ENCODE measurements at regions not wholly inside any gene's neighbourhood (a gene's known extent, or its start where the extent isn't known, plus 50 kb on each side); places are given as distances from the start of the nearest gene placed in this dataset.
A peak's percentile ranks its signal among the peaks of the same experiment; 100 is the strongest.
"Not testable (repeated sequence)": the region's sequence is repeated elsewhere in the genome, so short reads cannot be mapped to it uniquely, and the experiment has no call there.

- no peak overlapping the region for H3K4me3 ChIP-seq (ENCODE audit: low read length)
- TF ChIP-seq CTCF (IDR thresholded peaks at IDR 0.05; ENCODE audit: insufficient read depth, low read depth, low read length, missing control alignments): no peak
- no peak for DNase-seq (ENCODE audit: low read depth)
These were observed 129.2 kb upstream of the TNPO1 start for GRCh38 chr5:72687288-72687687.

GRCh38 chr5:72682561-72682960 is 133.9 kb upstream of the TNPO1 start:
- DNase-seq (ENCODE audit: low read depth): no peak
- no peak for TF ChIP-seq CTCF (IDR thresholded peaks at IDR 0.05; ENCODE audit: insufficient read depth, low read depth, low read length, missing control alignments)
- no peak overlapping the region for H3K4me3 ChIP-seq (ENCODE audit: low read length)

GRCh38 chr5:72681781-72682180 is 134.7 kb upstream of the TNPO1 start:
- DNase-seq (ENCODE audit: low read depth): no peak
- H3K4me3 ChIP-seq (ENCODE audit: low read length): no peak overlapping the region
- TF ChIP-seq CTCF (IDR thresholded peaks at IDR 0.05; ENCODE audit: insufficient read depth, low read depth, low read length, missing control alignments): no peak

GRCh38 chr5:72677447-72677846 is 139.0 kb upstream of the TNPO1 start:
- DNase-seq (ENCODE audit: low read depth): no peak
- TF ChIP-seq CTCF (IDR thresholded peaks at IDR 0.05; ENCODE audit: insufficient read depth, low read depth, low read length, missing control alignments): no peak
- H3K4me3 ChIP-seq (ENCODE audit: low read length): no peak overlapping the region

GRCh38 chr5:72676831-72677230 is 139.6 kb upstream of the TNPO1 start:
- DNase-seq (ENCODE audit: low read depth); H3K4me3 ChIP-seq (ENCODE audit: low read length): not testable (repeated sequence)

GRCh38 chr5:72673623-72674022 is 142.8 kb upstream of the TNPO1 start:
- TF ChIP-seq CTCF (IDR thresholded peaks at IDR 0.05; ENCODE audit: insufficient read depth, low read depth, low read length, missing control alignments): no peak
- DNase-seq (ENCODE audit: low read depth): no peak
- H3K4me3 ChIP-seq (ENCODE audit: low read length): no peak overlapping the region

- no peak overlapping the region for H3K4me3 ChIP-seq (ENCODE audit: low read length)
- TF ChIP-seq CTCF (IDR thresholded peaks at IDR 0.05; ENCODE audit: insufficient read depth, low read depth, low read length, missing control alignments): no peak
- DNase-seq (ENCODE audit: low read depth): no peak
These were observed 143.3 kb upstream of the TNPO1 start for GRCh38 chr5:72673180-72673579.

GRCh38 chr5:72667708-72668107 is 148.8 kb upstream of the TNPO1 start:
- peak; percentile 92 for DNase-seq (ENCODE audit: low read depth)
- H3K4me3 ChIP-seq (ENCODE audit: low read length): no peak overlapping the region
- TF ChIP-seq CTCF (IDR thresholded peaks at IDR 0.05; ENCODE audit: insufficient read depth, low read depth, low read length, missing control alignments): no peak
